ENCODE measurements at regions not wholly inside any gene's neighbourhood (a gene's known extent, or its start where the extent isn't known, plus 50 kb on each side); places are given as distances from the start of the nearest gene placed in this dataset.

DNA sequence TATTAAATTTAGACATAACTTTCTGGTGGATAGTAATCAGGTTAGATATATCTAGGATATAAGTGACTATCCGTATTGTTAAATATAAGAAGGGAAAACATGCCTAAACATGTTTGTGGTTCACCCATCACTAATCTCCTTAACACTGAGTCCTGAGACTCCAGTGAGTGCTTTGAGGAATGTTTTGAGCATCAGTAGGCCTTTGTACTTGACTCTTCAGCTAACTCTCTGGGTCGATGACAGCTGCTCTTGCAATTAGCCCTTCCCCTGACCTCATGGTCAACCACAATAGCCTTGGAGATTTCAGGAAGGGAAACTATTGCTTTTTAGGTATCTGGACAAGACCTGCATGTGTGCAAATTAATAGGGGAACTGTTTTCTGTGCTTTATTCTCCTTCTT is 716.8 kb downstream of the EPHA4 start:
- DNase-seq (ENCODE audit: low spot score) = no peak

DNA sequence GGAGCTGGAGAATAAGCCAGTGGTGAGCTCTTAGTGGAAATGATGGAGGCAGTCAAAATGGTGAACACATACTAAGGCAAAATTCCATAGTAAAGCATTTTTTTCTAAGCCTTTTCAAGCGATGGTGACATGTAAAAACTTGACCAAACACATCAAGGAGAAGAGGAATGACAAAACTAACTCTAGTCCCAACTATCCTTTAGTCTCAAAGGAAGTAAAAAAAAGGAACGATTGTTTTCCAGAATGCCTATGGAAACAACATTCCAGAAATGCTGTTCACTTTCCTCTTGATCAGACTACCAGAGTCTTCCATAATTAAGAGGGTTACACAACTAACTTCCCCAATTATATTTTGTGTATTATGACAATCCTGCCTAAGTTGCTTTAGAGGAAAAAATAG is 715.6 kb downstream of the EPHA4 start:
- DNase-seq (ENCODE audit: low spot score) = no peak

DNA sequence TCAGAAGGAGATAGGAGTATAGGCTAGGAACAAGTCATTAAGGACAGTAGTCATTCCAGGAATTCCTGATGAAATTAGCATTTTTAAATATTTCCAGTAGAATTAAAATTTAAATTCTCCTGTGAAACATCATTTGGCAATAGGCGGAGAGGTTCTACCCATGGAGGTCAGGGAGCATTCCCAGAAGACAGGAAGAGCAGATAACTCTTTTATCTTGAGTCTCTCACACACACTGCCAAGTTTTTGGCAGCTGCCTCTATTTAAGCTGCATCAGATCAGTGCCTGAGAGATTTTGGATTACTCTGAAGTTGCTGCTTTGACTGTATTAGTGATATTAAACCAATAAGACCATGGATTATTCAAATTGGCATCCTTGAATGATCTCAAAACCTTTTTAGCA is 714.7 kb downstream of the EPHA4 start:
- DNase-seq (ENCODE audit: low spot score) = no peak

DNA sequence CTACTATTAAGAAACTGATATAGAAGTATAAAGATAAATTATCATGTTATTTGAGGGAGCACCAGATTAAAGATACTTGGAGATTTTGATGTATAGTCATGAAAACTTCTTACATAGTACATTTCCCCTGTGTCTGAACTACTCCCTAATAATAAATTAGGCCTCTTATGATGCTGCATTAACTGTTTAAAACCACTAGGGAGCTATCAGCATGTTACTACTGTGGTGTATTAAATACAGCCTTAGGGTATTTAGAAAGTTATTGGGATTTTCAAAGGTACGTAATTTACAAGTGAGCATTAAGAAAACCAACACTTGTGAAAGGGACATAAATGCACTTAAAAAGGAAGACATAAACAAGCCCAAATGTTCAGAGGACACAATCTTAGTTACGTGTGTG is 714.0 kb downstream of the EPHA4 start:
- DNase-seq (ENCODE audit: low spot score) = no peak

GRCh38 chr2:220871909-220872308 is 700.2 kb downstream of the EPHA4 start:
- no peak for DNase-seq (ENCODE audit: low spot score)

- no peak for DNase-seq (ENCODE audit: low spot score)
Observed at GRCh38 chr2:220876080-220876824, 695.9 kb downstream of the EPHA4 start.

DNA sequence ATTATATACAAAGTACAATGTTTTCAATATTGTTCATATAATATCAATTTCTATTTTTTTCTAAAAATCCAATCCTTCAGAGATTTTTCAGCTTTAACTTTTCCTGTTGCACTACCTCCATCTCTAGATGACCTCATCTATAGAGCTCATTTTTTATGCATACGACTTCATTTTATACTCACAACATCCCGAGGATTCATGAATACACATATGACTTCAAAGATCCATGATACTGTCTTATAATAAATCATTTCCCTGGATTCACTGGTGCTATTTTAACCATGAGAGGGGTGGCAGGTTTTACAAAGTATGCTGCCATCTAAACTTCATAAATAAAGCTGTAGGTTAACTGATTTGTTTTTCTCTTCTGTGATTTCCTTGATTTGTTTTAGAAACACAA is 694.6 kb downstream of the EPHA4 start:
- no peak for DNase-seq (ENCODE audit: low spot score)

GRCh38 chr2:220877897-220878296 is 694.2 kb downstream of the EPHA4 start:
- no peak for DNase-seq (ENCODE audit: low spot score)

- no peak for DNase-seq (ENCODE audit: low spot score)
Observed at GRCh38 chr2:220880623-220881596, 691.2 kb downstream of the EPHA4 start.

GRCh38 chr2:220882507-220882906 is 689.6 kb downstream of the EPHA4 start:
- DNase-seq (ENCODE audit: low spot score) = no peak

DNA sequence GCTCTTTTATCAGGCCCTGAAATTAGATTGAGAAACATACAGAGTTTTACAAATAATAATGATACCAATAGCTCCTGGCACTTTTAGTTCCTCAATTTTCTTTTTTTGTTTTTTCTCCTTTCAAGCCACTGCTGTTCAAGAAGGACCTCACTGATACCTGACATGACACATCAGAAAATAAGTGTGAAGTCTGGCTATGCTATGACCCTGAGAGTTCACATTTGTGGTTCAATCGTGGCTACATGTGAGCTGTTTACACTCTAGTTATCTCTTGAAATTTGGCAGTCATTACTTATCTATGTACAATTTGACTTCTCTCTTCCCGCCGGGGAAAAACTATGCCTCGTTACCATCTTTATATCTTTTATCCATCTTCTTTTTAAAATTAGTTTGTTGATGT is 686.5 kb downstream of the EPHA4 start:
- DNase-seq (ENCODE audit: low spot score) = no peak

DNA sequence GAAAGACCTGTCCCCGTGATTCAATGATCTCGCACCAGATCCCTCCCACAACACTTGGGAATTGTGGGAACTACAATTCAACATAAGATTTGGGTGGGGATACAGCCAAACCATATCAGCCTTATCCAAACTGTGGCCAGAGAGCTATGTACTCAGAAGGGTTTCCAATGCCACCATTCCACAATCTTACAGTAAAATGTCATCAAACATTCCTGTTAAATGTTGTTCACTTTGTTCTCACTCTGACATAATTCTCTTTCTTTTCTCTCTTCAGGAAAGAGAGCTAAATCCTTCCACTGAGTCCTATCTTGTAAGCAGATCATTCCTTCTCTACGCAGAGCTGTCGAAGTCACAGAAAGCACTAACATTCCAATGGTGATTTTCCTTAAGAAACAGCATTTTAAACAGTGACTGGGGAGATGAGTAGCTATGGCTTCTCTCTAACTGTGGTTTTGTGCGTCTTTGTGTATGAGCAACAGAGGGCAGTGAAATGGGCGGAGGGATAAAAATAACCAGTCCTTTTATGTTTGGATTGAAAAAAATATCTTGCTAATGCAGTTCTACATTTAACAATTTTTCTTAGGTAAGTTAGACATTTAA is 684.7 kb downstream of the EPHA4 start:
- DNase-seq (ENCODE audit: low spot score) = no peak

DNA sequence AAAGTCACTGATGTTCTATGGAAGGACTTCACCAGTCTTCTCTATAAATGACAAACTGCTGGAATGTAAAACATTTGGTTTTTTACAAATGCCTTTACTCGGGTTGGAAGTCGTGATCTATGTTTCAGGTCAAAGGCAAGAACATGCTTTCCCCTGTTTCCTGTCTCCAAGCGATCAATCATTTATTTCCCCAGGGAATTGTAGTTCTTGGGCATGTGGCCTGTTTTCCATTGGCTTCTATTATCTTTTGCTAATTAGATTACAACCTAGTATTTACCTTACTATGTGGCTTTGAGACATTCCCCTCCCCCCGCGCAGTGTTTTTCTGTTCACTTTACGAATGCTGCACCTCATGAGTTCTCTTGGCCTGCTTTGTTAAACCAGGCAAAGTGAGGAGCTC is 684.2 kb downstream of the EPHA4 start:
- no peak for DNase-seq (ENCODE audit: low spot score)

- no peak for DNase-seq (ENCODE audit: low spot score)
Observed at GRCh38 chr2:220890931-220891330, 681.2 kb downstream of the EPHA4 start.

DNA sequence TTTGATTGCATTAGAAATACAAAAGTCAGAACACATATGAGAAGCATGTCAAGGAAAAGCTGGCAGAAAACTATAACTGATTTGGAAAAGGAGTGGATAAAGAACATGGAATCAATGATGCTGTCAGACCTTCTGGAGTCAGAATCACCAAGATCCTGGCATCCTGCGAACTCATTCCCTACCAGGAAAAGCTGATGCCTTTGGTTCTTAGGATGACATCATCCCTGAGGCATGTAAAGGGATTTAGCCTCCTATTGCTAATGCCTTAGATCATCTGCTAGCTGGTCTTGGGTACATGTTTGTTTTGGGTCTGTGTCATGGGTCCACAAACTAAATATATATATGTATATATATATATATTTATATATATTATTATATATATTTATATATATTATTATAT is 680.7 kb downstream of the EPHA4 start:
- DNase-seq (ENCODE audit: low spot score) = no peak

DNA sequence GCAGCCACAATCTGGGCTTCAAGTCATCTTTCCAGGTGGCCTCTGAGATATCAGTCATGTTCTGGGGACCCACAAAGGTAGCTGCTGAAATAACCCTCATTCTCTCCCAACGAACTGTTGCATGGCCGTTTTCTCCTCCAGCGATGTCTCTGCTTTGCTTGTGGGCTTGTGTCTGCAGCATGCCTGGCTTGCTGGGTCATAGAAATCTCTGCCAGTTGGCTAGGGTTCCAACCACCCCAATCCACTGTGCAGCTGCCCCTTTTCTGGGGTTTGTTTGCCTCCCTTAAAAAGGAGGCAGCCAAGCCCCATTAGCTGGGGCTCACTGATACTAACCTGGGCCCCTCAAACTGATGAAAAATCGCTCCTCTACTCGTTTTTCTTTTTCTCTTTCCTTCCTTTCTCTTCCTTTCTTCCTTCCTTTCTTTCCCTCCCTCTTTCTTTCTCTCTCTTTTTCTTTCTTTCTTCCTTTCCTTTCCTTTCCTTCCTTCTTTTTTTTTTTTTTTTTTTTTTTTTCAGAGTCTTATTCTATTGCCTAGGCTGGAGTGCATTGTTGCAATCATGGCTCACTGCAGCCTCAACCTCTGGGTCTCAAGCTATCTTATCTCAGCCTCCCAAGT is 680.0 kb downstream of the EPHA4 start:
- DNase-seq (ENCODE audit: low spot score) = no peak

DNA sequence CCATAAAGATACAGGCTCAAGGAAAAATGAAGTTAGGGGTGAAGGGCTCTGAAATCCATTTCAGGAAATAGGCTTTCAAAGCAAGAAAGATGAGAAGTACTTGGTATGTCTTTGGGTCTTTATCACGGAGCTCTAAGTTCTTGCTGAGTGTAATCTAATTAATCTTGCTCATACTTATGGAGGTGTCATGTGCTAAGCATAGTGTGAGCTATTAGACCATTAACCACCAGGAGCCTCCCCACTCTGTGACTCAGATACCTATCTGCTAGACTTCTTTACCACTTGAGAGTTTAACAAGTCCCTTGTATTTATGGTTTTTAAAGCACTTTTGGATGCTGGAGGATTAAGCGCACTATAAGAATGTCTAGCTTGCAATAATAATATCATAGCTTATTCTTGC is 678.7 kb downstream of the EPHA4 start:
- DNase-seq (ENCODE audit: low spot score) = no peak

DNA sequence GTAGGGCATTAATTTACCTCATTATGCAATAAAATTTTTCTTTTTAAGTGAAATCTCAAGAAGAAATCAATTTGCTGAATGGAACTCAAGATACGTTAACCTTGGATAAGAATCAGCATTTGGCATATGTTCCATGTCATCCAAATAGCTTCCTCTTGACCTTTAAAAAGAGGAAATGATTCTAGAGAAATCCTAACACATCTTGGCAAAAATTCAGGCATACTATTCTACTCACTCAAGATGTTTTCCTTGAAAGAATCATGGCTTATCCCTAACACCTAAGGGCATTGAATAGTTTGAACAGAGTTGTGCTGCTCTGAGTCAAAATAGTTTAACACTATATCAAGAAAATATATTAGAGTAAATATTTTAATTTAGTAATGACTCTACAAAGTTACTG is 678.0 kb downstream of the EPHA4 start:
- DNase-seq (ENCODE audit: low spot score) = no peak

GRCh38 chr2:220899492-220899891 is 672.6 kb downstream of the EPHA4 start:
- DNase-seq (ENCODE audit: low spot score) = no peak

DNA sequence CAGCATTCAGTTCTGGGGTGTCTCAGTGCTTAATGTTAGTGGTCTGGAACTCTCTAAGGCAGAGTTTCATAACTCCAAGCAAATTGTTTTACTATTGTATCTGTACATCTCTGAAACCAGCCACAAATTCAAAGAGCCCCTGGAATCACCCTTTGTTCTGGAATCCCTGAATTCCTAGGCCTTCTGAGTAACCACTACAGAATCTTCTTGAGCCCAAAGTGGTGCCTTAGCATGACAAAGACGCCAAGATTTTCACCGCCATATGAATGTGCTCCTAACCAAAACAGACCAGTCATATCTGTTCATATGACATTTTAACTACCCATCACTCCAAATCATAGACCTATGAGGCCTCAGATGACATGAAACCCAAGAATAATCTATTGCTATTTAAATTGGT is 668.1 kb downstream of the EPHA4 start:
- no peak for DNase-seq (ENCODE audit: low spot score)

DNA sequence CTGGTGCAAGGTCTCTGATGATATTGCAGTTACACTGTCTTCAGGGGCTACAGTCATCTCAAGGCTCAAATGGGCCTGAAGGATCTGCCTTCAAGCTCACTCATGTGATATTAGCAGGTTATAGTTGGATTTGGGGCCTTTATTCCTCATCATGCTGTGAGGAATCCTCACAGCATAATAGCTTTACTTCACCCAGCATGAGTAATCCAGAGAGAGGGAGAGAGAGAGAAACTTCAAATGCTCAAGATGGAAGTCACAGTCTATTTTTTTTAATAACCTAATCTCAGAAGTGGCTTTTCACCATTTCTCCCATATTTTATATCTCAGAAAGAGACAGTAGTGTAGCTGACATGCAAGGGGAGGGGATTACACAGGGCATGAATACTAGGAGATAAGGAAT is 658.7 kb downstream of the EPHA4 start:
- no peak for DNase-seq (ENCODE audit: low spot score)

GRCh38 chr2:220915092-220915623 is 656.9 kb downstream of the EPHA4 start:
- no peak for DNase-seq (ENCODE audit: low spot score)

Data from COLO829 (cell line).